IMR-90 (cell line): ENCODE measurements at regions not wholly inside any gene's neighbourhood (a gene's known extent, or its start where the extent isn't known, plus 50 kb on each side); places are given as distances from the start of the nearest gene placed in this dataset.

Source experiments
- BHLHE40 ChIP-seq: fragments of 150-350 bp; IDR thresholded peaks from 2 replicates; pipeline ENCODE4 v1.6.1; 2016; ENCODE audit warnings: mild to moderate bottlenecking, low read depth, low read length
- NFE2L2 ChIP-seq: fragments of 150-350 bp; IDR thresholded peaks from 2 replicates; pipeline ENCODE4 v1.6.1; 2016; ENCODE audit warnings: low read depth, mild to moderate bottlenecking, low read length
- POLR2A ChIP-seq: IDR thresholded peaks from 2 replicates; pipeline ENCODE4 v1.6.1; 2012; ENCODE audit warnings: mild to moderate bottlenecking, low read depth, low read length
- RCOR1 ChIP-seq: IDR thresholded peaks from 2 replicates; pipeline ENCODE4 v1.6.1; 2012; ENCODE audit warnings: mild to moderate bottlenecking, low read length, improper control_type of control experiment; ENCODE audit not compliant: insufficient replicate concordance
- TF ChIP-seq, protein P1 (sequence below): conservative IDR thresholded peaks from 2 replicates; pipeline ENCODE4 v1.5.1; 2012; ENCODE audit warnings: mild to moderate bottlenecking, low read depth, low read length, improper control_type of control experiment

DNA sequence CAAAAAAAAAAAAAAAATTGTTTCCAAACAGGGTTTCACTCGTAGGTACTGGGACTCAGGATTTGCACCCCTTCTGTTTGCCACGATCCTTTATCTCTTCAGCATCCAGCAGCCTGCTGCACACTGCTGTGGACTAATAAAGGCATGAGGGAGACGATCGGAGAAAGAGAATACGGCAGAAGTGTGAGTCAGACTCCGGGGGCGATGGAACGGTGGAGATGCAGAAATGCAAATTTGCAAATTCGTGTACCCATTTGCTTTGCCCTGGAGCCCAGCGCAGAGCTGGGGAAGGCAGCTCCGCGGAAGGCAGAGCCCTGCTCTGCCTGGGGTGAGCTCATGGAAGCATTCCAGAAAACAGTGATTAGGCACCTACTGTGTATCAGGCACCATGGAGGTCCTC lies 270.3 kb downstream of the ASMT start:
- TF ChIP-seq, protein P1, sequence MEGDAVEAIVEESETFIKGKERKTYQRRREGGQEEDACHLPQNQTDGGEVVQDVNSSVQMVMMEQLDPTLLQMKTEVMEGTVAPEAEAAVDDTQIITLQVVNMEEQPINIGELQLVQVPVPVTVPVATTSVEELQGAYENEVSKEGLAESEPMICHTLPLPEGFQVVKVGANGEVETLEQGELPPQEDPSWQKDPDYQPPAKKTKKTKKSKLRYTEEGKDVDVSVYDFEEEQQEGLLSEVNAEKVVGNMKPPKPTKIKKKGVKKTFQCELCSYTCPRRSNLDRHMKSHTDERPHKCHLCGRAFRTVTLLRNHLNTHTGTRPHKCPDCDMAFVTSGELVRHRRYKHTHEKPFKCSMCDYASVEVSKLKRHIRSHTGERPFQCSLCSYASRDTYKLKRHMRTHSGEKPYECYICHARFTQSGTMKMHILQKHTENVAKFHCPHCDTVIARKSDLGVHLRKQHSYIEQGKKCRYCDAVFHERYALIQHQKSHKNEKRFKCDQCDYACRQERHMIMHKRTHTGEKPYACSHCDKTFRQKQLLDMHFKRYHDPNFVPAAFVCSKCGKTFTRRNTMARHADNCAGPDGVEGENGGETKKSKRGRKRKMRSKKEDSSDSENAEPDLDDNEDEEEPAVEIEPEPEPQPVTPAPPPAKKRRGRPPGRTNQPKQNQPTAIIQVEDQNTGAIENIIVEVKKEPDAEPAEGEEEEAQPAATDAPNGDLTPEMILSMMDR: no peak
- TF ChIP-seq RCOR1: no peak
- no peak for TF ChIP-seq POLR2A
- TF ChIP-seq BHLHE40: no peak
- no peak for TF ChIP-seq NFE2L2
